Activated naive CD8-positive, alpha-beta T cell treated with anti-CD3 and anti-CD28 coated beads for 36 hours (primary cell): ENCODE measurements at regions not wholly inside any gene's neighbourhood (a gene's known extent, or its start where the extent isn't known, plus 50 kb on each side); places are given as distances from the start of the nearest gene placed in this dataset.
"Not testable (repeated sequence)": the region's sequence is repeated elsewhere in the genome, so short reads cannot be mapped to it uniquely, and the experiment has no call there.

Source experiments
- DNase-seq: peaks from one replicate; pipeline ENCODE4 v3.0.0; 2021
- H3K27ac Mint-ChIP-seq: one replicate; pipeline ENCODE4 v1.8.0; 2022; ENCODE audit warnings: mild to moderate bottlenecking, moderate library complexity, mixed read lengths
- H3K27me3 Mint-ChIP-seq: one replicate; pipeline ENCODE4 v1.8.0; 2022; ENCODE audit warnings: mild to moderate bottlenecking, mixed read lengths
- H3K36me3 Mint-ChIP-seq: one replicate; pipeline ENCODE4 v1.8.0; 2021; ENCODE audit warnings: mild to moderate bottlenecking, mixed read lengths
- H3K4me1 Mint-ChIP-seq: one replicate; pipeline ENCODE4 v1.8.0; 2021; ENCODE audit warnings: mixed read lengths
- H3K4me3 Mint-ChIP-seq: one replicate; pipeline ENCODE4 v1.8.0; 2022; ENCODE audit warnings: mild to moderate bottlenecking, moderate library complexity, mixed read lengths
- H3K9me3 Mint-ChIP-seq: one replicate; pipeline ENCODE4 v1.8.0; 2022; ENCODE audit warnings: mixed read lengths

GRCh38 chr12:93229494-93230325 is 148.0 kb upstream of the NUDT4 start:
- peaks cover 6% of the 10 kb centered on the region for H3K9me3 Mint-ChIP-seq
- H3K27me3 Mint-ChIP-seq = no peaks in the 10 kb centered on the region
- peaks cover 3% of the 10 kb centered on the region for H3K4me1 Mint-ChIP-seq
- H3K36me3 Mint-ChIP-seq = no peaks in the 10 kb centered on the region
- no peak overlapping the region for H3K27ac Mint-ChIP-seq
- no peak overlapping the region for H3K4me3 Mint-ChIP-seq
- no peak for DNase-seq

GRCh38 chr12:93230326-93230720 is 147.4 kb upstream of the NUDT4 start:
- Mint-ChIP-seq H3K36me3 (no peaks in the 10 kb centered on the region), H3K27me3 (no peaks in the 10 kb centered on the region), H3K9me3 (peaks cover 6% of the 10 kb centered on the region), H3K4me3 (no peak overlapping the region), H3K27ac (no peak overlapping the region), H3K4me1 (peaks cover 3% of the 10 kb centered on the region)
- no peak for DNase-seq

- H3K27ac Mint-ChIP-seq = no peak overlapping the region
- H3K4me1 Mint-ChIP-seq = no peaks in the 10 kb centered on the region
- H3K9me3 Mint-ChIP-seq = peaks cover 8% of the 10 kb centered on the region
- DNase-seq = no peak
- no peak overlapping the region for H3K4me3 Mint-ChIP-seq
- H3K36me3 Mint-ChIP-seq = peaks cover 2% of the 10 kb centered on the region
- no peaks in the 10 kb centered on the region for H3K27me3 Mint-ChIP-seq
Measured at GRCh38 chr12:93231938-93232337, 145.8 kb upstream of the NUDT4 start.

- Mint-ChIP-seq H3K9me3 (peaks cover 4% of the 10 kb centered on the region), H3K36me3 (peaks cover 8% of the 10 kb centered on the region)
Measured at GRCh38 chr12:93234641-93235040, 143.1 kb upstream of the NUDT4 start.

GRCh38 chr12:93235881-93236280 is 141.8 kb upstream of the NUDT4 start:
- no peaks in the 10 kb centered on the region for H3K27me3 Mint-ChIP-seq
- H3K27ac Mint-ChIP-seq = no peak overlapping the region
- H3K36me3 Mint-ChIP-seq = peaks cover 9% of the 10 kb centered on the region
- H3K4me3 Mint-ChIP-seq = no peak overlapping the region
- no peaks in the 10 kb centered on the region for H3K4me1 Mint-ChIP-seq
- peaks cover 7% of the 10 kb centered on the region for H3K9me3 Mint-ChIP-seq
- DNase-seq = no peak

More at GRCh38 chr12:93234641-93235040, 143.1 kb upstream of the NUDT4 start:
- H3K27ac Mint-ChIP-seq = no peak overlapping the region
- H3K27me3 Mint-ChIP-seq = no peaks in the 10 kb centered on the region
- no peak overlapping the region for H3K4me3 Mint-ChIP-seq
- DNase-seq = no peak
- H3K4me1 Mint-ChIP-seq = no peaks in the 10 kb centered on the region

GRCh38 chr12:93237235-93237915 is 140.3 kb upstream of the NUDT4 start:
- Mint-ChIP-seq H3K27me3 (no peaks in the 10 kb centered on the region), H3K9me3 (peaks cover 7% of the 10 kb centered on the region), H3K36me3 (peaks cover 9% of the 10 kb centered on the region), H3K4me1 (no peaks in the 10 kb centered on the region), H3K27ac (no peak overlapping the region), H3K4me3 (no peak overlapping the region)
- DNase-seq = no peak

- not testable (repeated sequence) for DNase-seq, H3K4me3 Mint-ChIP-seq, H3K27ac Mint-ChIP-seq, H3K9me3 Mint-ChIP-seq, H3K36me3 Mint-ChIP-seq, H3K27me3 Mint-ChIP-seq, H3K4me1 Mint-ChIP-seq
Measured at GRCh38 chr12:93238512-93239262, 139.0 kb upstream of the NUDT4 start.

- not testable (repeated sequence) for DNase-seq, H3K27ac Mint-ChIP-seq, H3K27me3 Mint-ChIP-seq, H3K4me3 Mint-ChIP-seq, H3K9me3 Mint-ChIP-seq, H3K36me3 Mint-ChIP-seq
- peaks cover 19% of the 10 kb centered on the region for H3K4me1 Mint-ChIP-seq
Measured at GRCh38 chr12:93239789-93240188, 137.9 kb upstream of the NUDT4 start.

- H3K36me3 Mint-ChIP-seq = peaks cover 7% of the 10 kb centered on the region
- peaks cover 5% of the 10 kb centered on the region for H3K9me3 Mint-ChIP-seq
- DNase-seq = no peak
- peaks cover 32% of the 10 kb centered on the region for H3K4me1 Mint-ChIP-seq
- no peak overlapping the region for H3K4me3 Mint-ChIP-seq
- no peaks in the 10 kb centered on the region for H3K27me3 Mint-ChIP-seq
- no peak overlapping the region for H3K27ac Mint-ChIP-seq
Measured at GRCh38 chr12:93242154-93242972, 135.4 kb upstream of the NUDT4 start.

- no peaks in the 10 kb centered on the region for H3K27me3 Mint-ChIP-seq
Measured at GRCh38 chr12:93243382-93243688, 134.4 kb upstream of the NUDT4 start.

GRCh38 chr12:93243689-93244513 is 133.8 kb upstream of the NUDT4 start:
- Mint-ChIP-seq H3K4me1 (peaks cover 43% of the 10 kb centered on the region), H3K9me3 (peaks cover 5% of the 10 kb centered on the region), H3K4me3 (peak overlapping the region; percentile 57), H3K27ac (peak overlapping the region; percentile 83), H3K36me3 (peaks cover 4% of the 10 kb centered on the region), H3K27me3 (no peaks in the 10 kb centered on the region)
- DNase-seq = peak; percentile 10

More at GRCh38 chr12:93243382-93243688, 134.4 kb upstream of the NUDT4 start:
- Mint-ChIP-seq H3K36me3 (peaks cover 4% of the 10 kb centered on the region), H3K27ac (no peak overlapping the region), H3K9me3 (peaks cover 5% of the 10 kb centered on the region), H3K4me3 (no peak overlapping the region), H3K4me1 (peaks cover 39% of the 10 kb centered on the region)
- DNase-seq = no peak

- H3K36me3 Mint-ChIP-seq = peaks cover 2% of the 10 kb centered on the region
- H3K9me3 Mint-ChIP-seq = peaks cover 3% of the 10 kb centered on the region
- DNase-seq = peak; percentile 42
- no peaks in the 10 kb centered on the region for H3K27me3 Mint-ChIP-seq
- peak overlapping the region; percentile 57 for H3K4me3 Mint-ChIP-seq
- peak overlapping the region; percentile 83 for H3K27ac Mint-ChIP-seq
- peaks cover 50% of the 10 kb centered on the region for H3K4me1 Mint-ChIP-seq
Measured at GRCh38 chr12:93244514-93245077, 133.1 kb upstream of the NUDT4 start.

GRCh38 chr12:93245543-93245942 is 132.2 kb upstream of the NUDT4 start:
- peak; percentile 68 for DNase-seq
- H3K4me3 Mint-ChIP-seq = peak overlapping the region; percentile 62
- H3K27me3 Mint-ChIP-seq = no peaks in the 10 kb centered on the region
- peak overlapping the region; percentile 83 for H3K27ac Mint-ChIP-seq
- no peaks in the 10 kb centered on the region for H3K36me3 Mint-ChIP-seq
- H3K4me1 Mint-ChIP-seq = peaks cover 54% of the 10 kb centered on the region
- peaks cover 3% of the 10 kb centered on the region for H3K9me3 Mint-ChIP-seq
